MCF 10A (cell line): ENCODE measurements at regions not wholly inside any gene's neighbourhood (a gene's known extent, or its start where the extent isn't known, plus 50 kb on each side); places are given as distances from the start of the nearest gene placed in this dataset.

Experiments
- BruUV-seq: library from RNA; stranded (reverse); fragments of 400-500 nt; replicated peaks from 2 replicates; lab custom pipeline; 2021; lab: Mats Ljungman, UMichigan
- CTCF ChIA-PET: fragments of 300-600 bp; sonication (Branson Sonifier 250); formaldehyde crosslinking; extraction: SDS; loops from one replicate; lab custom pipeline; 2021; ENCODE audit warnings: antibody characterized with exemption, inconsistent platforms; lab: Yijun Ruan, JAX
- POLR2A ChIA-PET: fragments of 300-600, 350-650 bp; sonication (Branson Sonifier 250); formaldehyde crosslinking; extraction: SDS; loops from one replicate; lab custom pipeline; 2020; ENCODE audit warnings: antibody characterized with exemption, inconsistent platforms; lab: Yijun Ruan, JAX
- DNase-seq: peaks from one replicate; pipeline ENCODE4 v3.0.0-alpha.2; 2018; ENCODE audit not compliant: unreplicated experiment
- H3K27ac Mint-ChIP-seq: one replicate; pipeline ENCODE4 v1.8.0; 2022; ENCODE audit warnings: mild to moderate bottlenecking, low read depth, mixed read lengths; ENCODE audit not compliant: unreplicated experiment
- H3K27me3 Mint-ChIP-seq: one replicate; pipeline ENCODE4 v1.8.0; 2022; ENCODE audit warnings: mixed read lengths; ENCODE audit not compliant: insufficient read depth, unreplicated experiment
- H3K36me3 Mint-ChIP-seq: one replicate; pipeline ENCODE4 v1.8.0; 2022; ENCODE audit warnings: mild to moderate bottlenecking, moderate library complexity, mixed read lengths; ENCODE audit not compliant: insufficient read depth, unreplicated experiment
- H3K4me1 Mint-ChIP-seq: one replicate; pipeline ENCODE4 v1.8.0; 2022; ENCODE audit warnings: mixed read lengths; ENCODE audit not compliant: insufficient read depth, unreplicated experiment
- H3K4me3 Mint-ChIP-seq: one replicate; pipeline ENCODE4 v1.8.0; 2022; ENCODE audit warnings: mild to moderate bottlenecking, moderate library complexity, mixed read lengths; ENCODE audit not compliant: unreplicated experiment
- H3K9me3 Mint-ChIP-seq: one replicate; pipeline ENCODE4 v1.8.0; 2022; ENCODE audit warnings: mixed read lengths; ENCODE audit not compliant: unreplicated experiment
- CTCF ChIP-seq: fragments of 200-600 bp; IDR thresholded peaks from one replicate; pipeline ENCODE4 v1.8.0; 2022; ENCODE audit warnings: antibody characterized with exemption, mild to moderate bottlenecking; ENCODE audit not compliant: unreplicated experiment
- intact Hi-C: fragments of 100-400 bp; cut with micrococcal nuclease; formaldehyde crosslinking; loops from 2 replicates; pipeline ENCODE4 v1.14.1; 2022

DNA sequence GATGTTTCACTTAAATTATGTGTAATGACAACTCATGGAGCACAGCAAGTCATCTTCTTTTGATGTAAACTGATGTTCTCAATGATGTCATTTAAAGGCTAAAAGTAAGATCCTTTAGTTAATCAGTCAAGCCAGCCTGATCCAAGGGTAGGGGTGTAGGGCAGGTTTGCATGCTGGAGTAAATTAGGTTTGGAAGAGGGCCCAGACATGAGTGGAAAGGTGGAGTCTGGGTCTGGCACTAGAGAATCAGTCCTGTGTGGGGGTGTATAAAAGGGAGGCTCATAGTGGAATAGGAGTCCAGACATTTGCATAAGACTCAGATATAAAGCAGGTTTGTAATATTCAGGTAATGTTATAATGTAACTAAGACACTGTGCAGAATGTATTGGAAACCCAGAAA lies 88.8 kb upstream of the NYAP2 start:
- ChIA-PET CTCF (no interaction called here), POLR2A (no interaction called here)
- peaks cover 49% of the 10 kb centered on the region for H3K27me3 Mint-ChIP-seq
- no peaks in the 10 kb centered on the region for H3K9me3 Mint-ChIP-seq
- H3K36me3 Mint-ChIP-seq: no peaks in the 10 kb centered on the region
- H3K27ac Mint-ChIP-seq: no peak overlapping the region
- BruUV-seq: no TSS peak
- intact Hi-C loops: no loop called here
- no peaks in the 10 kb centered on the region for H3K4me1 Mint-ChIP-seq
- TF ChIP-seq CTCF: no peak
- H3K4me3 Mint-ChIP-seq: no peak overlapping the region
- no peak for DNase-seq

- no peaks in the 10 kb centered on the region for H3K9me3 Mint-ChIP-seq
- H3K4me3 Mint-ChIP-seq: no peak overlapping the region
- BruUV-seq: no TSS peak
- H3K36me3 Mint-ChIP-seq: no peaks in the 10 kb centered on the region
- H3K4me1 Mint-ChIP-seq: no peaks in the 10 kb centered on the region
- no peak for DNase-seq
- intact Hi-C loops: no loop called here
- ChIA-PET CTCF (interaction anchor here (0.6 to 0.7 kb wide), 2 partner anchors 10 to 1565 kb away, joined by 3 read pairs; no protein-coding TSS in a partner anchor), POLR2A (no interaction called here)
- peaks cover 49% of the 10 kb centered on the region for H3K27me3 Mint-ChIP-seq
- TF ChIP-seq CTCF: no peak
- H3K27ac Mint-ChIP-seq: no peak overlapping the region
Measured at GRCh38 chr2:225309516-225309915, 90.0 kb upstream of the NYAP2 start.

DNA sequence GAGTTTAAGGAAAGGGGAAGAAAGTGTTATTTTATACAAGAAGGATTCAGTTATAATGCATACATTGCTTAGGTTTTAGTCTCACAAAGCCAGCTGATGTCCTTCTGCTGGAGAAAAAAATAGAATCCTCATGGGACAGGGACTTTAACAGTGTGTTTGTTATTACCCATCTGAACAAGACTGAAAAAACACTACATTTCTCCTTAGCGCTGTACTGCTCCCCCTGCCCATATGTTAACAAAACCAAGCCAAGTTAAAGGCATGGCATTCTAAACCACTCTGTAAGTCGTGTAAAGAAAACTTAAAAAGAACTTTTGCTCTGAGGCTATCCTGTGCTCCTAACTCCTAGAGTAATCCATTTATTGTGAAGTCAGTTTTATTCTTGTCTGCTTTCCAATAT lies 102.6 kb upstream of the NYAP2 start:
- Mint-ChIP-seq H3K27ac (no peak overlapping the region), H3K27me3 (peaks cover 34% of the 10 kb centered on the region), H3K4me3 (no peak overlapping the region), H3K9me3 (peaks cover 6% of the 10 kb centered on the region), H3K36me3 (no peaks in the 10 kb centered on the region), H3K4me1 (no peaks in the 10 kb centered on the region)
- ChIA-PET CTCF (no interaction called here), POLR2A (interaction anchor here (0.5 kb wide), 1 partner anchor 372 kb away, joined by 3 read pairs; no protein-coding TSS in a partner anchor)
- no TSS peak for BruUV-seq
- no peak for DNase-seq
- no peak for TF ChIP-seq CTCF
- intact Hi-C loops: no loop called here

- H3K9me3 Mint-ChIP-seq: no peaks in the 10 kb centered on the region
- no peak overlapping the region for H3K27ac Mint-ChIP-seq
- no peak for TF ChIP-seq CTCF
- POLR2A ChIA-PET: no interaction called here
- intact Hi-C loops: no loop called here
- no peak for DNase-seq
- no peaks in the 10 kb centered on the region for H3K36me3 Mint-ChIP-seq
- H3K4me1 Mint-ChIP-seq: no peaks in the 10 kb centered on the region
- no peak overlapping the region for H3K4me3 Mint-ChIP-seq
- CTCF ChIA-PET: interaction anchor here (0.6 to 0.7 kb wide), 2 partner anchors 110 to 113 kb away, joined by 3 to 4 read pairs; no protein-coding TSS in a partner anchor
- BruUV-seq: no TSS peak
- H3K27me3 Mint-ChIP-seq: peaks cover 34% of the 10 kb centered on the region
Measured at GRCh38 chr2:225295102-225295501, 104.4 kb upstream of the NYAP2 start.
